Astrocyte (in vitro differentiated cells and primary cell): ENCODE measurements at regions not wholly inside any gene's neighbourhood (a gene's known extent, or its start where the extent isn't known, plus 50 kb on each side); places are given as distances from the start of the nearest gene placed in this dataset.

Source experiments
- DNase-seq: peaks from one replicate; pipeline ENCODE4 v3.0.0-alpha.2; 2010; ENCODE audit warnings: low read depth
- FAIRE-seq: peaks from 2 replicates; lab custom pipeline; 2011; peaks lifted over from hg19 to GRCh38; lab: Jason Lieb, UNC
- H2AFZ ChIP-seq: 2 replicates; pipeline ENCODE4 v1.6.0; 2012; ENCODE audit warnings: low read depth, low read length, inconsistent platforms
- H3K27ac ChIP-seq: 2 replicates; pipeline ENCODE4 v1.5.1; 2011; ENCODE audit warnings: low read depth, low read length, inconsistent platforms
- H3K27me3 ChIP-seq: 2 replicates; pipeline ENCODE4 v1.6.0; 2011; ENCODE audit warnings: low read length, inconsistent platforms; ENCODE audit not compliant: insufficient read depth
- H3K36me3 ChIP-seq: 2 replicates; pipeline ENCODE4 v1.5.1; 2011; ENCODE audit warnings: low read length, inconsistent platforms; ENCODE audit not compliant: insufficient read depth
- H3K4me1 ChIP-seq: 2 replicates; pipeline ENCODE4 v1.5.1; 2011; ENCODE audit warnings: low read length, inconsistent platforms; ENCODE audit not compliant: insufficient read depth
- H3K4me2 ChIP-seq: 2 replicates; pipeline ENCODE4 v1.6.0; 2012; ENCODE audit warnings: low read length, inconsistent platforms
- H3K4me3 ChIP-seq: 2 replicates; pipeline ENCODE4 v1.5.1; 2011; ENCODE audit warnings: low read depth, mild to moderate bottlenecking, low read length, inconsistent platforms; ENCODE audit not compliant: insufficient read depth
- H3K79me2 ChIP-seq: 2 replicates; pipeline ENCODE4 v1.6.0; 2012; ENCODE audit warnings: mild to moderate bottlenecking, low read length, inconsistent platforms; ENCODE audit not compliant: insufficient read depth
- H3K9ac ChIP-seq: 2 replicates; pipeline ENCODE4 v1.6.0; 2012; ENCODE audit warnings: mild to moderate bottlenecking, low read length, inconsistent platforms
- H3K9me3 ChIP-seq: 2 replicates; pipeline ENCODE4 v1.5.1; 2012; ENCODE audit warnings: low read depth, mild to moderate bottlenecking, low read length, inconsistent platforms; ENCODE audit not compliant: insufficient read depth
- H4K20me1 ChIP-seq: 2 replicates; pipeline ENCODE4 v1.6.0; 2012; ENCODE audit warnings: low read length, inconsistent platforms; ENCODE audit not compliant: insufficient read depth
- H3K27ac Mint-ChIP-seq: one replicate; pipeline ENCODE4 v1.8.0; 2021; ENCODE audit warnings: mild to moderate bottlenecking, mixed read lengths; ENCODE audit not compliant: unreplicated experiment
- H3K27me3 Mint-ChIP-seq: one replicate; pipeline ENCODE4 v1.8.0; 2021; ENCODE audit warnings: low read depth, mixed read lengths; ENCODE audit not compliant: unreplicated experiment
- H3K36me3 Mint-ChIP-seq: one replicate; pipeline ENCODE4 v1.8.0; 2021; ENCODE audit warnings: low read depth, mixed read lengths; ENCODE audit not compliant: unreplicated experiment
- H3K4me1 Mint-ChIP-seq: one replicate; pipeline ENCODE4 v1.8.0; 2021; ENCODE audit warnings: low read depth, mixed read lengths; ENCODE audit not compliant: unreplicated experiment
- H3K4me3 Mint-ChIP-seq: one replicate; pipeline ENCODE4 v1.8.0; 2021; ENCODE audit warnings: mild to moderate bottlenecking, moderate library complexity, mixed read lengths; ENCODE audit not compliant: unreplicated experiment
- H3K9me3 Mint-ChIP-seq: one replicate; pipeline ENCODE4 v1.8.0; 2021; ENCODE audit warnings: mild to moderate bottlenecking, mixed read lengths; ENCODE audit not compliant: unreplicated experiment
- EZH2 ChIP-seq: IDR thresholded peaks from 2 replicates; pipeline ENCODE4 v1.6.1; 2012; ENCODE audit warnings: mild to moderate bottlenecking, low read length, inconsistent platforms; ENCODE audit not compliant: insufficient read depth
- microRNA-seq: library from miRNA; unstranded; fragments of <30 nt; microRNA quantifications from one replicate; pipeline ENCODE4 v1.2.0, GENCODE V29; 2020
- TF ChIP-seq, protein P1 (sequence below): IDR thresholded peaks from 2 replicates; pipeline ENCODE4 v1.5.1; 2011; ENCODE audit warnings: low read depth, mild to moderate bottlenecking, inconsistent platforms, low read length, moderate library complexity; ENCODE audit not compliant: insufficient read depth

DNA sequence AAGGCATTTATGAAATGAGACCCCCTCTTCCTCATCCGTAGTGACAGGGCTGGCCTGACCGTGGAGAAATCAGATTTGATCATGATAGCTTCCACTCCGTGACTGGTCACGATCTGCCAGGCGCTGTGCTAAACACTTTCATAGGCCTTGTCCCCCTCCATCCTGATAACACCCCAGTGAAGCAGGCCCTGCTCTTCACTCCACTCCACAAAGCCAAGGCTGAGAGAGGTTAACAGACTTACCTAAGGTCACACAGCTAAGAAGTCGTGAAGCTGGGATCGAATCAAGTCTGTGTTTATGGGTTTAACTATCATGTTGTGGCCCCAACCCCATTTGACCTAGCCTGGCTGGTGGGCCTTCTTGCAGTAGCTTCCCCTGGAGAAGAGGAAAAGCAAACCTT, 53.3 kb upstream of the IL17B start:
- Histone ChIP-seq H3K4me2 (no peak overlapping the region), H3K79me2 (no peaks in the 10 kb centered on the region), H3K9me3 (no peaks in the 10 kb centered on the region), H3K4me1 (peaks cover 5% of the 10 kb centered on the region), H4K20me1 (peaks cover 38% of the 10 kb centered on the region), H3K36me3 (peaks cover 33% of the 10 kb centered on the region), H2AFZ (no peak overlapping the region), H3K27ac (no peak overlapping the region), H3K27me3 (no peaks in the 10 kb centered on the region), H3K4me3 (no peak overlapping the region), H3K9ac (no peak overlapping the region)
- Mint-ChIP-seq H3K27ac (peak overlapping the region; percentile 3), H3K27me3 (no peaks in the 10 kb centered on the region), H3K9me3 (no peaks in the 10 kb centered on the region), H3K36me3 (peaks cover 26% of the 10 kb centered on the region), H3K4me3 (no peak overlapping the region), H3K4me1 (peaks cover 22% of the 10 kb centered on the region)
- DNase-seq (no peak), FAIRE-seq (no peak)
- TF ChIP-seq, protein P1, sequence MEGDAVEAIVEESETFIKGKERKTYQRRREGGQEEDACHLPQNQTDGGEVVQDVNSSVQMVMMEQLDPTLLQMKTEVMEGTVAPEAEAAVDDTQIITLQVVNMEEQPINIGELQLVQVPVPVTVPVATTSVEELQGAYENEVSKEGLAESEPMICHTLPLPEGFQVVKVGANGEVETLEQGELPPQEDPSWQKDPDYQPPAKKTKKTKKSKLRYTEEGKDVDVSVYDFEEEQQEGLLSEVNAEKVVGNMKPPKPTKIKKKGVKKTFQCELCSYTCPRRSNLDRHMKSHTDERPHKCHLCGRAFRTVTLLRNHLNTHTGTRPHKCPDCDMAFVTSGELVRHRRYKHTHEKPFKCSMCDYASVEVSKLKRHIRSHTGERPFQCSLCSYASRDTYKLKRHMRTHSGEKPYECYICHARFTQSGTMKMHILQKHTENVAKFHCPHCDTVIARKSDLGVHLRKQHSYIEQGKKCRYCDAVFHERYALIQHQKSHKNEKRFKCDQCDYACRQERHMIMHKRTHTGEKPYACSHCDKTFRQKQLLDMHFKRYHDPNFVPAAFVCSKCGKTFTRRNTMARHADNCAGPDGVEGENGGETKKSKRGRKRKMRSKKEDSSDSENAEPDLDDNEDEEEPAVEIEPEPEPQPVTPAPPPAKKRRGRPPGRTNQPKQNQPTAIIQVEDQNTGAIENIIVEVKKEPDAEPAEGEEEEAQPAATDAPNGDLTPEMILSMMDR: no peak
- TF ChIP-seq EZH2: no peak

DNA sequence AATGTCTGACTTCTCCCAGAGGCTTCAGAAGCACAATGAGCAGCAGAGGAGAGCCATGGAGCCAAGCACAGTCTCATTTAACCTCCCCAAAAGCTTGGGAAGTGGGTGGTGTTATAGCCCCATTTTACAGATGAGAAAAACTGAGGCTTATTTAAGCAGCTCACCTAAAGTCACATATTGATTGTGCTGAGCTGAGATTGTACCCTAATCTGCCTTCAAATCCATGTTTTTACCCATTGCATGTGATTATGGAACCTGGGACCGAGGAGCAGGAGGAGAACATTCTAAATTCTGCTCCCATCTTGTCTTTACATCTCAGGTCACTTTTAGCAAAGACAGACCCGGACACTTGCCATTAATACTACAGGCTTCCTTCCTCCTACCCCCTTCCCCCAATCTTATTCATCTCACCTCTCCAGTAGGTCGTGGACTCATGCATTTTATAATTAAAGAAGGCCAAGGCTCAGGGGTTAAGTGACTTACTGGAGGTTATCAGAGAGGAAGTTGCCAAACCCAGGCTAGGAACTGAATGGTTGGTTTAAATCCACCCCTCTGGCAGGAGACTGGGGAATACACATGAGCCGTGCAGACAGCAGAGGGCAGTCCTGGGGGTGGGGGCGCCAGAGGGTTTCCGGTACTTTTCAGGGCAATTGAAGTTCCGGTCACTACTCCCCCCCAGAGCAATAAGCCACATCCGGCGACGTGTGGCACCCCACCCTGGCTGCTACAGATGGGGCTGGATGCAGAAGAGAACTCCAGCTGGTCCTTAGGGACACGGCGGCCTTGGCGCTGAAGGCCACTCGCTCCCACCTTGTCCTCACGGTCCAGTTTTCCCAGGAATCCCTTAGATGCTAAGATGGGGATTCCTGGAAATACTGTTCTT, 51.0 kb upstream of the IL17B start:
- no peak overlapping the region for H3K4me2 ChIP-seq
- H3K9me3 ChIP-seq: no peaks in the 10 kb centered on the region
- Mint-ChIP-seq H3K4me3 (no peak overlapping the region), H3K27me3 (no peaks in the 10 kb centered on the region), H3K4me1 (peaks cover 42% of the 10 kb centered on the region), H3K36me3 (peaks cover 31% of the 10 kb centered on the region), H3K27ac (no peak overlapping the region), H3K9me3 (no peaks in the 10 kb centered on the region)
- no peak overlapping the region for H2AFZ ChIP-seq
- H3K79me2 ChIP-seq: peaks cover 10% of the 10 kb centered on the region
- H3K27ac ChIP-seq: no peak overlapping the region
- no peak overlapping the region for H3K9ac ChIP-seq
- no peaks in the 10 kb centered on the region for H3K27me3 ChIP-seq
- FAIRE-seq (no peak), DNase-seq (no peak)
- H3K4me1 ChIP-seq: peaks cover 22% of the 10 kb centered on the region
- peaks cover 53% of the 10 kb centered on the region for H3K36me3 ChIP-seq
- H4K20me1 ChIP-seq: peaks cover 49% of the 10 kb centered on the region
- no peak overlapping the region for H3K4me3 ChIP-seq
- no peak for TF ChIP-seq EZH2
- TF ChIP-seq, protein P1: no peak

Small RNA genes in the stretch of these regions (microRNA-seq; reads per million reads assigned to microRNA genes)
- gene MIR145: 1,316 reads per million, percentile 84 among the genes with 10 or more reads in this experiment
